H1 (cell line): ENCODE measurements at regions not wholly inside any gene's neighbourhood (a gene's known extent, or its start where the extent isn't known, plus 50 kb on each side); places are given as distances from the start of the nearest gene placed in this dataset.

Experiments
- SP4 ChIP-seq: IDR thresholded peaks from 2 replicates; pipeline ENCODE4 v1.6.1; 2012; ENCODE audit warnings: low read length, inconsistent platforms
- TF ChIP-seq, protein P1 (sequence below): IDR thresholded peaks from 2 replicates; pipeline ENCODE4 v1.6.1; 2011; ENCODE audit warnings: low read depth, mild to moderate bottlenecking, low read length; ENCODE audit not compliant: insufficient read depth

DNA sequence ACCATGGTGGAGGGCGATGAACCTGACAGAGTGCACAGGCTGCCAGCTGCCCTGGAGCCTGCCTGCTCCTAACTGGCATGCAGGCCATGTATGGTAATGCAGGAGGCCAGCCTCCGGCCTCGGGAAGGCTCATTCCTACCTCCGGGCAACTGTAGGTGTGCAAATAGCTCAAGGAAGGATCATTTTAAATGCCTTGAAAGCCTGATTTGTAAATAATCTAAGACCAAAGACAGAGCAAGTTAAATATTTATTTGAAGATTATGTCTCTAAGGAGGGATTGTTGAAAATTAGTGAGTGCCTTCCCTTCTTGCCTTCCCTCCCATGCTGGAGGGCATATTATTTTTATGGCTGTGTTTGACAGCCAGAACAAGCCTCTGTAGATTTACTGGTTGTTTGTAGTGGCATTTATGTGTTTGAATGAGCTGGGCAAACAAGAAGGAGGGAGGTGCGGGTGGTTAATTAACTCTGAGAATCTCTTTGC is 285.7 kb upstream of the TUT7 start (continued):
- TF ChIP-seq, protein P1, sequence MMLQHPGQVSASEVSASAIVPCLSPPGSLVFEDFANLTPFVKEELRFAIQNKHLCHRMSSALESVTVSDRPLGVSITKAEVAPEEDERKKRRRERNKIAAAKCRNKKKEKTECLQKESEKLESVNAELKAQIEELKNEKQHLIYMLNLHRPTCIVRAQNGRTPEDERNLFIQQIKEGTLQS: no peak
- no peak for TF ChIP-seq SP4
